ENCODE measurements at regions not wholly inside any gene's neighbourhood (a gene's known extent, or its start where the extent isn't known, plus 50 kb on each side); places are given as distances from the start of the nearest gene placed in this dataset.

DNA sequence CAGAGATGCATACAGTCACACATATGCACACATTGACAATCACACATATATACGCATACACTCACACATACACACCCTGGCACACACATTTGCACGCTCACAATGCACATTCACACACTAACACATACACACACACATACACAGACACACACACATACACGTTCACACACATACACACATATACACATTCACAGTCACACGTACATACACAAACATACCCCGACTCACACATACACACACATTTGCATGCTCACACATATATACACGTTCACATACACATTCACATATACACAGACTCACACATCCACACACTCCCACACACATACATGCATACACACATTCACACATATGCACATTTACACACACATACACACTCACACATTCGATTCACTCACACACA, 366.8 kb upstream of the ID4 start:
- no peak for TF ChIP-seq POLR2A (IDR thresholded peaks at IDR 0.05; ENCODE audit: low read depth, low read length)
- TF ChIP-seq, protein P1, sequence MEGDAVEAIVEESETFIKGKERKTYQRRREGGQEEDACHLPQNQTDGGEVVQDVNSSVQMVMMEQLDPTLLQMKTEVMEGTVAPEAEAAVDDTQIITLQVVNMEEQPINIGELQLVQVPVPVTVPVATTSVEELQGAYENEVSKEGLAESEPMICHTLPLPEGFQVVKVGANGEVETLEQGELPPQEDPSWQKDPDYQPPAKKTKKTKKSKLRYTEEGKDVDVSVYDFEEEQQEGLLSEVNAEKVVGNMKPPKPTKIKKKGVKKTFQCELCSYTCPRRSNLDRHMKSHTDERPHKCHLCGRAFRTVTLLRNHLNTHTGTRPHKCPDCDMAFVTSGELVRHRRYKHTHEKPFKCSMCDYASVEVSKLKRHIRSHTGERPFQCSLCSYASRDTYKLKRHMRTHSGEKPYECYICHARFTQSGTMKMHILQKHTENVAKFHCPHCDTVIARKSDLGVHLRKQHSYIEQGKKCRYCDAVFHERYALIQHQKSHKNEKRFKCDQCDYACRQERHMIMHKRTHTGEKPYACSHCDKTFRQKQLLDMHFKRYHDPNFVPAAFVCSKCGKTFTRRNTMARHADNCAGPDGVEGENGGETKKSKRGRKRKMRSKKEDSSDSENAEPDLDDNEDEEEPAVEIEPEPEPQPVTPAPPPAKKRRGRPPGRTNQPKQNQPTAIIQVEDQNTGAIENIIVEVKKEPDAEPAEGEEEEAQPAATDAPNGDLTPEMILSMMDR (IDR thresholded peaks at IDR 0.05; ENCODE audit: extremely low read depth in 1 of 2, insufficient read depth in 1 of 2, low read depth in 1 of 2, low read length in 2 of 2) = no peak
- no peak for TF ChIP-seq EZH2 (IDR thresholded peaks at IDR 0.05; ENCODE audit: borderline replicate concordance, low read depth, low read length, severe bottlenecking)
- no peak for TF ChIP-seq POLR2AphosphoS5 (IDR thresholded peaks at IDR 0.05; ENCODE audit: insufficient read depth, low read depth, low read length)
- no peak for TF ChIP-seq FOS (IDR thresholded peaks at IDR 0.05; ENCODE audit: borderline replicate concordance, insufficient read depth, low read length)
- no peak for TF ChIP-seq MYC (IDR thresholded peaks at IDR 0.05; ENCODE audit: low read depth, low read length)

All from endothelial cell of umbilical vein (primary cell).